ENCODE measurements at regions not wholly inside any gene's neighbourhood (a gene's known extent, or its start where the extent isn't known, plus 50 kb on each side); places are given as distances from the start of the nearest gene placed in this dataset.

- H3K36me3 Mint-ChIP-seq (ENCODE audit: low read depth): no peaks in the 10 kb centered on the region
- no peaks in the 10 kb centered on the region for H3K4me1 Mint-ChIP-seq (ENCODE audit: low read depth)
- H3K27ac Mint-ChIP-seq: no peak overlapping the region
- H3K27me3 Mint-ChIP-seq: peaks cover 15% of the 10 kb centered on the region
- H3K4me3 Mint-ChIP-seq: no peak overlapping the region
- no peaks in the 10 kb centered on the region for H3K9me3 Mint-ChIP-seq
Observed at GRCh38 chr20:48080583-48080982, 295.3 kb upstream of the SULF2 start.

- Mint-ChIP-seq H3K4me3 (no peak overlapping the region), H3K27me3 (peaks cover 9% of the 10 kb centered on the region), H3K36me3 (ENCODE audit: low read depth) (no peaks in the 10 kb centered on the region), H3K4me1 (ENCODE audit: low read depth) (no peaks in the 10 kb centered on the region), H3K9me3 (no peaks in the 10 kb centered on the region), H3K27ac (no peak overlapping the region)
Observed at GRCh38 chr20:48079028-48079427, 293.7 kb upstream of the SULF2 start.

- Mint-ChIP-seq H3K9me3 (no peaks in the 10 kb centered on the region), H3K27me3 (peaks cover 4% of the 10 kb centered on the region), H3K4me3 (no peak overlapping the region), H3K36me3 (ENCODE audit: low read depth) (no peaks in the 10 kb centered on the region), H3K27ac (no peak overlapping the region), H3K4me1 (ENCODE audit: low read depth) (no peaks in the 10 kb centered on the region)
Observed at GRCh38 chr20:48076747-48077146, 291.5 kb upstream of the SULF2 start.

- Mint-ChIP-seq H3K36me3 (ENCODE audit: low read depth) (no peaks in the 10 kb centered on the region), H3K27ac (no peak overlapping the region), H3K4me3 (no peak overlapping the region), H3K9me3 (no peaks in the 10 kb centered on the region), H3K27me3 (peaks cover 4% of the 10 kb centered on the region), H3K4me1 (ENCODE audit: low read depth) (no peaks in the 10 kb centered on the region)
Observed at GRCh38 chr20:48076247-48076646, 291.0 kb upstream of the SULF2 start.

- Mint-ChIP-seq H3K4me3 (no peak overlapping the region), H3K9me3 (no peaks in the 10 kb centered on the region), H3K27ac (no peak overlapping the region), H3K36me3 (ENCODE audit: low read depth) (no peaks in the 10 kb centered on the region), H3K27me3 (peaks cover 5% of the 10 kb centered on the region), H3K4me1 (ENCODE audit: low read depth) (no peaks in the 10 kb centered on the region)
Observed at GRCh38 chr20:48075591-48076174, 290.4 kb upstream of the SULF2 start.

- Mint-ChIP-seq H3K27me3 (peaks cover 9% of the 10 kb centered on the region), H3K4me1 (ENCODE audit: low read depth) (no peaks in the 10 kb centered on the region), H3K4me3 (no peak overlapping the region), H3K27ac (no peak overlapping the region), H3K9me3 (no peaks in the 10 kb centered on the region), H3K36me3 (ENCODE audit: low read depth) (no peaks in the 10 kb centered on the region)
Observed at GRCh38 chr20:48070991-48071652, 285.8 kb upstream of the SULF2 start.

- no peaks in the 10 kb centered on the region for H3K9me3 Mint-ChIP-seq
- no peak overlapping the region for H3K27ac Mint-ChIP-seq
- no peak overlapping the region for H3K4me3 Mint-ChIP-seq
- H3K27me3 Mint-ChIP-seq: peaks cover 9% of the 10 kb centered on the region
- no peaks in the 10 kb centered on the region for H3K36me3 Mint-ChIP-seq (ENCODE audit: low read depth)
- H3K4me1 Mint-ChIP-seq (ENCODE audit: low read depth): no peaks in the 10 kb centered on the region
Observed at GRCh38 chr20:48069596-48069995, 284.3 kb upstream of the SULF2 start.

GRCh38 chr20:48066851-48067250, 281.6 kb upstream of the SULF2 start:
- H3K27me3 Mint-ChIP-seq: peaks cover 9% of the 10 kb centered on the region
- no peak overlapping the region for H3K27ac Mint-ChIP-seq

GRCh38 chr20:48066246-48066645, 281.0 kb upstream of the SULF2 start:
- H3K36me3 Mint-ChIP-seq (ENCODE audit: low read depth): no peaks in the 10 kb centered on the region
- H3K4me1 Mint-ChIP-seq (ENCODE audit: low read depth): no peaks in the 10 kb centered on the region
- no peak overlapping the region for H3K4me3 Mint-ChIP-seq
- H3K27ac Mint-ChIP-seq: no peak overlapping the region
- no peaks in the 10 kb centered on the region for H3K9me3 Mint-ChIP-seq
- peaks cover 9% of the 10 kb centered on the region for H3K27me3 Mint-ChIP-seq

More at GRCh38 chr20:48066851-48067250, 281.6 kb upstream of the SULF2 start:
- no peaks in the 10 kb centered on the region for H3K36me3 Mint-ChIP-seq (ENCODE audit: low read depth)
- H3K4me3 Mint-ChIP-seq: no peak overlapping the region
- no peaks in the 10 kb centered on the region for H3K4me1 Mint-ChIP-seq (ENCODE audit: low read depth)
- no peaks in the 10 kb centered on the region for H3K9me3 Mint-ChIP-seq

GRCh38 chr20:48065833-48066232, 280.6 kb upstream of the SULF2 start:
- no peaks in the 10 kb centered on the region for H3K36me3 Mint-ChIP-seq (ENCODE audit: low read depth)
- no peaks in the 10 kb centered on the region for H3K4me1 Mint-ChIP-seq (ENCODE audit: low read depth)
- H3K27ac Mint-ChIP-seq: no peak overlapping the region
- peaks cover 9% of the 10 kb centered on the region for H3K27me3 Mint-ChIP-seq
- no peak overlapping the region for H3K4me3 Mint-ChIP-seq
- H3K9me3 Mint-ChIP-seq: no peaks in the 10 kb centered on the region

GRCh38 chr20:48064929-48065328, 279.6 kb upstream of the SULF2 start:
- Mint-ChIP-seq H3K4me3 (no peak overlapping the region), H3K27ac (no peak overlapping the region), H3K27me3 (peaks cover 5% of the 10 kb centered on the region), H3K9me3 (no peaks in the 10 kb centered on the region), H3K4me1 (ENCODE audit: low read depth) (no peaks in the 10 kb centered on the region), H3K36me3 (ENCODE audit: low read depth) (no peaks in the 10 kb centered on the region)

GRCh38 chr20:48060841-48061720, 275.8 kb upstream of the SULF2 start:
- Mint-ChIP-seq H3K4me1 (ENCODE audit: low read depth) (no peaks in the 10 kb centered on the region), H3K27ac (no peak overlapping the region), H3K36me3 (ENCODE audit: low read depth) (no peaks in the 10 kb centered on the region), H3K9me3 (peaks cover 3% of the 10 kb centered on the region), H3K4me3 (no peak overlapping the region), H3K27me3 (peaks cover 7% of the 10 kb centered on the region)

GRCh38 chr20:48058611-48059559, 273.6 kb upstream of the SULF2 start:
- H3K27me3 Mint-ChIP-seq: peaks cover 10% of the 10 kb centered on the region
- no peaks in the 10 kb centered on the region for H3K4me1 Mint-ChIP-seq (ENCODE audit: low read depth)
- no peak overlapping the region for H3K27ac Mint-ChIP-seq
- H3K36me3 Mint-ChIP-seq (ENCODE audit: low read depth): no peaks in the 10 kb centered on the region
- no peak overlapping the region for H3K4me3 Mint-ChIP-seq
- peaks cover 3% of the 10 kb centered on the region for H3K9me3 Mint-ChIP-seq

- no peak overlapping the region for H3K27ac Mint-ChIP-seq
- peaks cover 14% of the 10 kb centered on the region for H3K27me3 Mint-ChIP-seq
- peaks cover 3% of the 10 kb centered on the region for H3K9me3 Mint-ChIP-seq
Observed at GRCh38 chr20:48057739-48058138, 272.5 kb upstream of the SULF2 start.

More at GRCh38 chr20:48057739-48058138, 272.5 kb upstream of the SULF2 start:
- no peaks in the 10 kb centered on the region for H3K36me3 Mint-ChIP-seq (ENCODE audit: low read depth)
- H3K4me1 Mint-ChIP-seq (ENCODE audit: low read depth): no peaks in the 10 kb centered on the region
- no peak overlapping the region for H3K4me3 Mint-ChIP-seq
